Panc1 (cell line): ENCODE measurements at regions not wholly inside any gene's neighbourhood (a gene's known extent, or its start where the extent isn't known, plus 50 kb on each side); places are given as distances from the start of the nearest gene placed in this dataset.

Source experiments
- ATAC-seq: fragments of 200-7000 bp; cut with Tn5 transposase; 2 replicates; pipeline ENCODE4 v1.9.1; 2020; ENCODE audit warnings: mild to moderate bottlenecking, moderate library complexity
- BruUV-seq: library from RNA; stranded (reverse); fragments of 400-500 nt; replicated peaks from 2 replicates; lab custom pipeline; 2021; lab: Mats Ljungman, UMichigan
- CTCF ChIA-PET: fragments of 300-600 bp; sonication (Branson Sonifier 250); formaldehyde crosslinking; loops from one replicate; lab custom pipeline; 2022; ENCODE audit warnings: antibody characterized with exemption; lab: Charles Lee
- POLR2A ChIA-PET: fragments of 300-600 bp; sonication (Branson Sonifier 250); formaldehyde crosslinking; loops from one replicate; lab custom pipeline; 2022; ENCODE audit warnings: antibody characterized with exemption; lab: Charles Lee
- DNase-seq: peaks from one replicate; pipeline ENCODE4 v3.0.0-alpha.2; 2010; ENCODE audit warnings: low read depth, low spot score
- H3K27ac ChIP-seq: 2 replicates; pipeline ENCODE4 v1.5.1; 2011; ENCODE audit warnings: mild to moderate bottlenecking, low read length, inconsistent platforms
- H3K27me3 ChIP-seq: fragments of 200-500 bp; sonication (Bioruptor generic); 2 replicates; pipeline ENCODE4 v1.6.0; 2014; ENCODE audit warnings: low read length, inconsistent platforms; ENCODE audit not compliant: control insufficient read depth, insufficient read depth
- H3K36me3 ChIP-seq: fragments of 200-500 bp; sonication (Bioruptor generic); 2 replicates; pipeline ENCODE4 v1.5.1; 2014; ENCODE audit warnings: inconsistent platforms, mild to moderate bottlenecking, low read length, moderate library complexity; ENCODE audit not compliant: control insufficient read depth, insufficient read depth
- H3K4me1 ChIP-seq: 2 replicates; pipeline ENCODE4 v1.5.1; 2011; ENCODE audit warnings: inconsistent platforms, mild to moderate bottlenecking, low read length, moderate library complexity; ENCODE audit not compliant: control insufficient read depth, insufficient read depth
- H3K4me3 ChIP-seq, 2 experiments: 2 replicates each; pipeline ENCODE4 v1.5.1; 2011 to 2012; ENCODE audit warnings: low read depth in 2 of 2, low read length in 2 of 2, mild to moderate bottlenecking in 2 of 2, inconsistent platforms in 1 of 2, moderate library complexity in 1 of 2
- H3K9me3 ChIP-seq: fragments of 200-500 bp; sonication (Bioruptor generic); 2 replicates; pipeline ENCODE4 v1.5.1; 2014; ENCODE audit warnings: low read depth, mild to moderate bottlenecking, inconsistent platforms, low read length, moderate library complexity; ENCODE audit not compliant: control insufficient read depth, insufficient read depth
- CTCF ChIP-seq: fragments of 450-650 bp; IDR thresholded peaks from 2 replicates; pipeline ENCODE4 v1.5.1; 2017; ENCODE audit warnings: mild to moderate bottlenecking
- POLR2AphosphoS5 ChIP-seq: IDR thresholded peaks from 2 replicates; pipeline ENCODE4 v1.6.1; 2012; ENCODE audit warnings: mild to moderate bottlenecking, low read depth, low read length, moderate library complexity
- SIN3A ChIP-seq: IDR thresholded peaks from 2 replicates; pipeline ENCODE4 v1.6.1; 2012; ENCODE audit warnings: low read depth, mild to moderate bottlenecking, low read length, moderate library complexity, borderline replicate concordance; ENCODE audit not compliant: insufficient read depth
- TCF7L2 ChIP-seq: IDR thresholded peaks from 2 replicates; pipeline ENCODE4 v1.6.1; 2011; ENCODE audit warnings: mild to moderate bottlenecking, low read depth, low read length, inconsistent platforms
- in situ Hi-C: cut with HindIII; loops from 2 replicates; pipeline ENCODE4 v1.10.0; 2016; ENCODE audit warnings: low sequenced_read_pairs, low pct_unique_long_range_greater_than_20kb
- intact Hi-C: fragments of 100-400 bp; cut with micrococcal nuclease; formaldehyde crosslinking; loops from one replicate; pipeline ENCODE4 v1.10.0; 2022; ENCODE audit not compliant: unreplicated experiment
- TF ChIP-seq, protein P1 (sequence below), 2 experiments: IDR thresholded peaks; 2 replicates each; pipeline ENCODE4 v1.6.1; 2011 to 2012; ENCODE audit warnings: low read depth in 2 of 2, control low read depth in 1 of 2, low read length in 1 of 2, mild to moderate bottlenecking in 1 of 2, moderate library complexity in 1 of 2; ENCODE audit not compliant: insufficient read depth in 1 of 2

GRCh38 chr10:44473146-44473545 is 88.2 kb upstream of the CXCL12 start:
- H3K36me3 ChIP-seq: no peaks in the 10 kb centered on the region
- CTCF ChIA-PET: no interaction called here
- no peak overlapping the region for H3K27ac ChIP-seq
- intact Hi-C loops: no loop called here
- H3K9me3 ChIP-seq: no peaks in the 10 kb centered on the region
- POLR2A ChIA-PET: no interaction called here
- DNase-seq (no peak), ATAC-seq (no peak)
- H3K27me3 ChIP-seq: no peaks in the 10 kb centered on the region
- H3K4me3 ChIP-seq: no peak overlapping the region
- in situ Hi-C loops: no loop called here
- no peak for TF ChIP-seq POLR2AphosphoS5
- no peaks in the 10 kb centered on the region for H3K4me1 ChIP-seq
- BruUV-seq: no TSS peak

DNA sequence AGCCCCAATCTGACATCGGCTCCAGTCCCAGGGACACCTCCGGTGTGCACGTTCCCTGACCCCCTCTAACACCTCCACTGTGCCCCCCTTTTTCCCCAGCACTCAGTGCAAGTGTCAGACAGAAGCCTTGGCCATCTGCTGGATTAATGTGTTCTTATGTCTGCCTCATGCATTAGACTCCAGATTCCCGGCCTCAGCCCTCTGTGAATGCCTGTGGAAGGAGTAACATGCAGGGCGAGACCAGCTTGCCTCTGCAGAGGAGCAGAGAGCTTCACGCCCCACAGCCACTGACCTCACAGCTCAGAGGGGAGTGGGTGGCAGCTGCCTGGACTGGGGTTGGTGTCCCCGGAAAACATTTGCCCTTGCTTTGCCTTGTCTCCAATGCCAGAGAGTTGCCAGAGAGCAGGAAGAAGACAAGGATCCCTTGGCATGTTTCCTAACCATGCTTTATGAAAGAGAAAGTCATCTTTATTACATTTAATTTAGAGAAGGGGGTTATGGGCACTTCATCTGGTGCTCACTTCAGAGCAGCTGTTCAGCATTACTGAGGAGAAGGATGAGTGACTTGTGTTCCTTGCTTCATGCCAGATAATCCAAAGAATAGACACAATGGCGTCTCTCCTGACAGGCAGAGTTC is 91.6 kb upstream of the CXCL12 start:
- Histone ChIP-seq H3K27ac (no peak overlapping the region), H3K4me1 (no peaks in the 10 kb centered on the region), H3K4me3 (no peak overlapping the region), H3K9me3 (no peaks in the 10 kb centered on the region), H3K36me3 (no peaks in the 10 kb centered on the region), H3K27me3 (no peaks in the 10 kb centered on the region)
- intact Hi-C loops: no loop called here
- BruUV-seq: no TSS peak
- ATAC-seq: no peak
- DNase-seq: no peak
- POLR2A ChIA-PET: no interaction called here
- in situ Hi-C loops: no loop called here
- CTCF ChIA-PET: no interaction called here
- no peak for TF ChIP-seq CTCF
- TF ChIP-seq POLR2AphosphoS5: no peak
- no peak for TF ChIP-seq TCF7L2
- TF ChIP-seq, protein P1, sequence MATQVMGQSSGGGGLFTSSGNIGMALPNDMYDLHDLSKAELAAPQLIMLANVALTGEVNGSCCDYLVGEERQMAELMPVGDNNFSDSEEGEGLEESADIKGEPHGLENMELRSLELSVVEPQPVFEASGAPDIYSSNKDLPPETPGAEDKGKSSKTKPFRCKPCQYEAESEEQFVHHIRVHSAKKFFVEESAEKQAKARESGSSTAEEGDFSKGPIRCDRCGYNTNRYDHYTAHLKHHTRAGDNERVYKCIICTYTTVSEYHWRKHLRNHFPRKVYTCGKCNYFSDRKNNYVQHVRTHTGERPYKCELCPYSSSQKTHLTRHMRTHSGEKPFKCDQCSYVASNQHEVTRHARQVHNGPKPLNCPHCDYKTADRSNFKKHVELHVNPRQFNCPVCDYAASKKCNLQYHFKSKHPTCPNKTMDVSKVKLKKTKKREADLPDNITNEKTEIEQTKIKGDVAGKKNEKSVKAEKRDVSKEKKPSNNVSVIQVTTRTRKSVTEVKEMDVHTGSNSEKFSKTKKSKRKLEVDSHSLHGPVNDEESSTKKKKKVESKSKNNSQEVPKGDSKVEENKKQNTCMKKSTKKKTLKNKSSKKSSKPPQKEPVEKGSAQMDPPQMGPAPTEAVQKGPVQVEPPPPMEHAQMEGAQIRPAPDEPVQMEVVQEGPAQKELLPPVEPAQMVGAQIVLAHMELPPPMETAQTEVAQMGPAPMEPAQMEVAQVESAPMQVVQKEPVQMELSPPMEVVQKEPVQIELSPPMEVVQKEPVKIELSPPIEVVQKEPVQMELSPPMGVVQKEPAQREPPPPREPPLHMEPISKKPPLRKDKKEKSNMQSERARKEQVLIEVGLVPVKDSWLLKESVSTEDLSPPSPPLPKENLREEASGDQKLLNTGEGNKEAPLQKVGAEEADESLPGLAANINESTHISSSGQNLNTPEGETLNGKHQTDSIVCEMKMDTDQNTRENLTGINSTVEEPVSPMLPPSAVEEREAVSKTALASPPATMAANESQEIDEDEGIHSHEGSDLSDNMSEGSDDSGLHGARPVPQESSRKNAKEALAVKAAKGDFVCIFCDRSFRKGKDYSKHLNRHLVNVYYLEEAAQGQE (IDR thresholded peaks at IDR 0.05; ENCODE audit: insufficient read depth in 1 of 2, low read depth in 2 of 2, low read length in 1 of 2): no peak
- TF ChIP-seq SIN3A: no peak

- Histone ChIP-seq H3K36me3 (no peaks in the 10 kb centered on the region), H3K4me1 (no peaks in the 10 kb centered on the region), H3K27ac (no peak overlapping the region), H3K9me3 (no peaks in the 10 kb centered on the region), H3K4me3 (no peak overlapping the region), H3K27me3 (no peaks in the 10 kb centered on the region)
- no peak for DNase-seq
- in situ Hi-C loops (no loop called here), intact Hi-C loops (no loop called here)
- ChIA-PET CTCF (no interaction called here), POLR2A (no interaction called here)
- no TSS peak for BruUV-seq
- ATAC-seq: no peak
- TF ChIP-seq TCF7L2: no peak
- no peak for TF ChIP-seq POLR2AphosphoS5
Observed at GRCh38 chr10:44477046-44477425, 92.1 kb upstream of the CXCL12 start.
